ENCODE measurements at regions not wholly inside any gene's neighbourhood (a gene's known extent, or its start where the extent isn't known, plus 50 kb on each side); places are given as distances from the start of the nearest gene placed in this dataset.

GRCh38 chr9:79116041-79116440, 455.7 kb upstream of the TLE4 start:
- no peak overlapping the region for H2AFZ ChIP-seq (ENCODE audit: low read depth)
- no peaks in the 10 kb centered on the region for H3K4me1 ChIP-seq (ENCODE audit: low read depth, poor library complexity, severe bottlenecking)
- no peak overlapping the region for H3K27ac ChIP-seq
- no peaks in the 10 kb centered on the region for H3K79me2 ChIP-seq (ENCODE audit: insufficient read depth, low read depth)
- no peak for TF ChIP-seq CTCF (conservative IDR thresholded peaks at IDR 0.05; ENCODE audit: low read depth, low read length)
- H3K27me3 ChIP-seq (ENCODE audit: insufficient read depth, low read depth): no peaks in the 10 kb centered on the region
- H3K4me2 ChIP-seq: no peak overlapping the region
- H4K20me1 ChIP-seq (ENCODE audit: insufficient read depth): no peaks in the 10 kb centered on the region
- H3K9ac ChIP-seq: no peak overlapping the region
- H3K36me3 ChIP-seq (ENCODE audit: insufficient read depth): no peaks in the 10 kb centered on the region
- no peak overlapping the region for H3K4me3 ChIP-seq (IDR thresholded peaks at IDR 0.05; ENCODE audit: insufficient read depth, low read depth, low read length)

- H2AFZ ChIP-seq (ENCODE audit: low read depth): no peak overlapping the region
- TF ChIP-seq CTCF (conservative IDR thresholded peaks at IDR 0.05; ENCODE audit: low read depth, low read length): no peak
- H3K27me3 ChIP-seq (ENCODE audit: insufficient read depth, low read depth): no peaks in the 10 kb centered on the region
Measured at GRCh38 chr9:79116709-79117108, 455.1 kb upstream of the TLE4 start.

GRCh38 chr9:79120533-79120932, 451.2 kb upstream of the TLE4 start:
- H3K4me3 ChIP-seq (IDR thresholded peaks at IDR 0.05; ENCODE audit: insufficient read depth, low read depth, low read length): no peak overlapping the region
- no peaks in the 10 kb centered on the region for H3K27me3 ChIP-seq (ENCODE audit: insufficient read depth, low read depth)
- no peak overlapping the region for H3K9ac ChIP-seq
- H3K4me1 ChIP-seq (ENCODE audit: low read depth, poor library complexity, severe bottlenecking): no peaks in the 10 kb centered on the region
- no peak overlapping the region for H2AFZ ChIP-seq (ENCODE audit: low read depth)
- H3K36me3 ChIP-seq (ENCODE audit: insufficient read depth): no peaks in the 10 kb centered on the region
- H4K20me1 ChIP-seq (ENCODE audit: insufficient read depth): no peaks in the 10 kb centered on the region
- no peaks in the 10 kb centered on the region for H3K79me2 ChIP-seq (ENCODE audit: insufficient read depth, low read depth)
- H3K27ac ChIP-seq: no peak overlapping the region
- no peak overlapping the region for H3K4me2 ChIP-seq
- TF ChIP-seq CTCF (conservative IDR thresholded peaks at IDR 0.05; ENCODE audit: low read depth, low read length): no peak

More at GRCh38 chr9:79116709-79117108, 455.1 kb upstream of the TLE4 start:
- no peaks in the 10 kb centered on the region for H3K36me3 ChIP-seq (ENCODE audit: insufficient read depth)
- H3K27ac ChIP-seq: no peak overlapping the region
- no peak overlapping the region for H3K9ac ChIP-seq
- H3K4me2 ChIP-seq: no peak overlapping the region
- H3K4me1 ChIP-seq (ENCODE audit: low read depth, poor library complexity, severe bottlenecking): no peaks in the 10 kb centered on the region
- H3K4me3 ChIP-seq (IDR thresholded peaks at IDR 0.05; ENCODE audit: insufficient read depth, low read depth, low read length): no peak overlapping the region
- H4K20me1 ChIP-seq (ENCODE audit: insufficient read depth): no peaks in the 10 kb centered on the region
- H3K79me2 ChIP-seq (ENCODE audit: insufficient read depth, low read depth): no peaks in the 10 kb centered on the region

- no peak overlapping the region for H3K4me3 ChIP-seq (IDR thresholded peaks at IDR 0.05; ENCODE audit: insufficient read depth, low read depth, low read length)
- no peak overlapping the region for H3K27ac ChIP-seq
- no peaks in the 10 kb centered on the region for H4K20me1 ChIP-seq (ENCODE audit: insufficient read depth)
- no peak overlapping the region for H3K9ac ChIP-seq
- no peaks in the 10 kb centered on the region for H3K79me2 ChIP-seq (ENCODE audit: insufficient read depth, low read depth)
- no peaks in the 10 kb centered on the region for H3K4me1 ChIP-seq (ENCODE audit: low read depth, poor library complexity, severe bottlenecking)
- no peaks in the 10 kb centered on the region for H3K27me3 ChIP-seq (ENCODE audit: insufficient read depth, low read depth)
- no peak for TF ChIP-seq CTCF (conservative IDR thresholded peaks at IDR 0.05; ENCODE audit: low read depth, low read length)
- H2AFZ ChIP-seq (ENCODE audit: low read depth): no peak overlapping the region
- H3K36me3 ChIP-seq (ENCODE audit: insufficient read depth): no peaks in the 10 kb centered on the region
- no peak overlapping the region for H3K4me2 ChIP-seq
Measured at GRCh38 chr9:79120941-79121340, 450.8 kb upstream of the TLE4 start.

Data from KMS-11 (cell line).